GM06990 (cell line): ENCODE measurements at regions not wholly inside any gene's neighbourhood (a gene's known extent, or its start where the extent isn't known, plus 50 kb on each side); places are given as distances from the start of the nearest gene placed in this dataset.
A peak's percentile ranks its signal among the peaks of the same experiment; 100 is the strongest.

Experiments
- DNase-seq: peaks from one replicate; pipeline ENCODE4 v3.0.0-alpha.2; 2011; ENCODE audit not compliant: insufficient read length; ENCODE audit errors: extremely low read depth
- H3K27me3 ChIP-seq: replicated peaks from 2 replicates; pipeline ENCODE4 v1.6.0; 2011; ENCODE audit warnings: low read length; ENCODE audit not compliant: control insufficient read depth, insufficient read depth
- H3K36me3 ChIP-seq: 2 replicates; pipeline ENCODE4 v1.5.1; 2011; ENCODE audit warnings: low read length; ENCODE audit not compliant: control insufficient read depth, insufficient read depth
- H3K4me3 ChIP-seq: replicated peaks from 2 replicates; pipeline ENCODE4 v1.5.1; 2011; ENCODE audit warnings: low read depth, mild to moderate bottlenecking, control low read depth, low read length
- CTCF ChIP-seq: IDR thresholded peaks from 2 replicates; pipeline ENCODE4 v1.5.1; 2011; ENCODE audit warnings: low read length, control low read depth, mild to moderate bottlenecking, inconsistent platforms; ENCODE audit not compliant: insufficient read depth, poor library complexity, severe bottlenecking

- H3K4me3 ChIP-seq: no peak overlapping the region
- H3K36me3 ChIP-seq: peaks cover 1% of the 10 kb centered on the region
- no peak for DNase-seq
- TF ChIP-seq CTCF: no peak
- H3K27me3 ChIP-seq: no peaks in the 10 kb centered on the region
These were observed 169.5 kb downstream of the S1PR1 start for GRCh38 chr1:101406271-101406670.

- DNase-seq: no peak
- no peak for TF ChIP-seq CTCF
- no peak overlapping the region for H3K4me3 ChIP-seq
- no peaks in the 10 kb centered on the region for H3K27me3 ChIP-seq
- H3K36me3 ChIP-seq: no peaks in the 10 kb centered on the region; the same call in 1 of the 2 replicates
These were observed 169.9 kb downstream of the S1PR1 start for GRCh38 chr1:101406681-101407080.

- H3K4me3 ChIP-seq: no peak overlapping the region
- no peaks in the 10 kb centered on the region for H3K27me3 ChIP-seq
- peak; percentile 89 for DNase-seq
- no peak for TF ChIP-seq CTCF
- no peaks in the 10 kb centered on the region; the same call in 1 of the 2 replicates for H3K36me3 ChIP-seq
These were observed 170.8 kb downstream of the S1PR1 start for GRCh38 chr1:101407505-101408211.

- no peak overlapping the region; the same call in 1 of the 2 replicates for H3K4me3 ChIP-seq
- no peaks in the 10 kb centered on the region; the same call in 1 of the 2 replicates for H3K36me3 ChIP-seq
- H3K27me3 ChIP-seq: no peaks in the 10 kb centered on the region
- TF ChIP-seq CTCF: no peak
- DNase-seq: peak; percentile 27
These were observed 171.6 kb downstream of the S1PR1 start for GRCh38 chr1:101408212-101409042.

GRCh38 chr1:101409102-101409501 lies 172.3 kb downstream of the S1PR1 start:
- DNase-seq: no peak
- Histone ChIP-seq H3K36me3 (no peaks in the 10 kb centered on the region; the same call in 1 of the 2 replicates), H3K4me3 (peak overlapping the region; percentile 36), H3K27me3 (no peaks in the 10 kb centered on the region)
- TF ChIP-seq CTCF: no peak
